Right ventricle myocardium superior (tissue), 1 donor: ENCODE measurements at regions not wholly inside any gene's neighbourhood (a gene's known extent, or its start where the extent isn't known, plus 50 kb on each side); places are given as distances from the start of the nearest gene placed in this dataset.
A peak's percentile ranks its signal among the peaks of the same experiment; 100 is the strongest.
"Not testable (repeated sequence)": the region's sequence is repeated elsewhere in the genome, so short reads cannot be mapped to it uniquely, and the experiment has no call there.

ENCODE experiments used
- ATAC-seq: fragments of 200-7000 bp; cut with Tn5 transposase; one replicate; pipeline ENCODE4 v1.9.1; 2020; ENCODE audit warnings: mild to moderate bottlenecking; ENCODE audit not compliant: poor library complexity
- DNase-seq: peaks from one replicate; pipeline ENCODE4 v3.0.0-alpha.2; 2020
- intact Hi-C: fragments of 100-400 bp; cut with DNase I; formaldehyde crosslinking; loops from one replicate; pipeline ENCODE4 v1.11.2; 2022
- donor health status: DM: no; HTN: yes; CAD: no; lungs with severe emphysema.

GRCh38 chr9:99488131-99489059, 266.3 kb downstream of the SEC61B start:
- intact Hi-C loops = no loop called here
- no peak for ATAC-seq

GRCh38 chr9:99489060-99489413, 267.0 kb downstream of the SEC61B start:
- ATAC-seq (no peak), DNase-seq (no peak)
- intact Hi-C loops = no loop called here

More at GRCh38 chr9:99488131-99489059, 266.3 kb downstream of the SEC61B start:
- DNase-seq = no peak

GRCh38 chr9:99490729-99491128, 268.6 kb downstream of the SEC61B start:
- intact Hi-C loops = no loop called here
- DNase-seq (no peak), ATAC-seq (no peak)

GRCh38 chr9:99491408-99492158, 269.5 kb downstream of the SEC61B start:
- ATAC-seq (no peak), DNase-seq (no peak)
- intact Hi-C loops = no loop called here

- ATAC-seq = no peak
- intact Hi-C loops = no loop called here
- DNase-seq = no peak
These were observed 275.6 kb downstream of the SEC61B start for GRCh38 chr9:99497641-99498040.

GRCh38 chr9:99498979-99499378, 276.9 kb downstream of the SEC61B start:
- DNase-seq, ATAC-seq, intact Hi-C loops: not testable (repeated sequence)

- ATAC-seq = no peak
- intact Hi-C loops = no loop called here
These were observed 283.9 kb downstream of the SEC61B start for GRCh38 chr9:99505936-99506335.

GRCh38 chr9:99506747-99507348, 284.8 kb downstream of the SEC61B start:
- intact Hi-C loops = no loop called here
- no peak for ATAC-seq

More at GRCh38 chr9:99505936-99506335, 283.9 kb downstream of the SEC61B start:
- no peak for DNase-seq

GRCh38 chr9:99509065-99509745, 287.1 kb downstream of the SEC61B start:
- ATAC-seq (peak; percentile 64), DNase-seq (no peak)
- intact Hi-C loops = no loop called here

More at GRCh38 chr9:99506747-99507348, 284.8 kb downstream of the SEC61B start:
- DNase-seq = no peak

GRCh38 chr9:99509900-99510535, 287.9 kb downstream of the SEC61B start:
- intact Hi-C loops = no loop called here
- no peak for DNase-seq
- no peak for ATAC-seq

GRCh38 chr9:99511723-99512122, 289.6 kb downstream of the SEC61B start:
- DNase-seq (no peak), ATAC-seq (no peak)
- intact Hi-C loops = no loop called here

- ATAC-seq = no peak
- intact Hi-C loops = no loop called here
- DNase-seq = no peak
These were observed 291.5 kb downstream of the SEC61B start for GRCh38 chr9:99513441-99514112.

GRCh38 chr9:99515093-99515492, 293.0 kb downstream of the SEC61B start:
- intact Hi-C loops = no loop called here
- DNase-seq = no peak
- ATAC-seq = no peak

- ATAC-seq = no peak
- DNase-seq = no peak
- intact Hi-C loops = no loop called here
These were observed 294.0 kb downstream of the SEC61B start for GRCh38 chr9:99515895-99516656.

- intact Hi-C loops = no loop called here
- no peak for ATAC-seq
These were observed 294.6 kb downstream of the SEC61B start for GRCh38 chr9:99516657-99517049.

GRCh38 chr9:99523838-99524237, 297.8 kb upstream of the NR4A3 start:
- intact Hi-C loops = no loop called here
- ATAC-seq (no peak), DNase-seq (no peak)

More at GRCh38 chr9:99516657-99517049, 294.6 kb downstream of the SEC61B start:
- DNase-seq = no peak

GRCh38 chr9:99531313-99531712, 290.4 kb upstream of the NR4A3 start:
- intact Hi-C loops = no loop called here
- ATAC-seq (no peak), DNase-seq (no peak)
